GM19324 (cell line): ENCODE measurements at regions not wholly inside any gene's neighbourhood (a gene's known extent, or its start where the extent isn't known, plus 50 kb on each side); places are given as distances from the start of the nearest gene placed in this dataset.

Source experiments
- ATAC-seq: cut with Tn5 transposase; IDR thresholded peaks from one replicate; pipeline ENCODE4 v1.9.1; 2021; ENCODE audit warnings: mild to moderate bottlenecking, moderate library complexity; ENCODE audit not compliant: unreplicated experiment, low FRiP score

GRCh38 chr18:40423291-40423690 lies 1531.7 kb upstream of the PIK3C3 start:
- no peak for ATAC-seq

- no peak for ATAC-seq
Observed at GRCh38 chr18:40420675-40421074, 1534.4 kb upstream of the PIK3C3 start.

DNA sequence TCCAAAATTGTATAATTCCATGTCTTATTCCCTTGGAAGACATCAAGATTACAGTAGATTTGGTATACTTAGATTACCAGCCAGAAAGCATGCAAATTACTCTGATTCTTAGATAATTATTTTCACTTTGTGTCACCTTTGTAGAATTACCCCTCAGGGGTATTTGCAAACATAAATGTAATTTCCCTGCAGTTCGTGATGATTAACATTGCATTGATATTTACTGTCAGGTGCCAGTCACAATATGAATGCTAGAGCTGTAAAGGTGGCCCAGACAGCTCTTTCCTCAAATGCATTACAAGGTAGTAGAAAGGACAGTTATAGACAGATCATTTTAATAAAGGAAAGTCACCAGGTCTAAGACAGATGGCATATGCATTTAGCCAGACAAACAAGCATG lies 1537.5 kb upstream of the PIK3C3 start:
- ATAC-seq, result no peak

DNA sequence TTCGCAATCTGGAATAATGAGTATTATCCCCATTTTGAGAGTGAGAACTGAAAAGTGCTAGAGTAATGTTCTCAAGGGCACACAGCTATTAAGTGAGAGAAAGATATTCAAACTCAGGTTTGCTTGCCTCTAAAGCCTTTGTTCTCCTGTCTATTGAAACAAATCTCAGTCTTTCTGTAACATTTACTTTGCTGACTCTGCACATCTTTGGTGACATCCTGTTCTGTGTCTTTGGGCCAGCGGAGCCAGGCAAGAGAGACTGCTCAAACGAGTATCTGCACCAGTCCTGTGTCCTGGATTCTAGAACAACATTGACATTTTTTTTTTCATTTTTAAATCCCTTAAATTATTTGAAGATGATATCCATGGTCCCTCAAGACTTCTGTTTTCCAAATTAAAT lies 1539.2 kb upstream of the PIK3C3 start:
- ATAC-seq, result no peak

- no peak for ATAC-seq
Observed at GRCh38 chr18:40415176-40415791, 1539.8 kb upstream of the PIK3C3 start.

DNA sequence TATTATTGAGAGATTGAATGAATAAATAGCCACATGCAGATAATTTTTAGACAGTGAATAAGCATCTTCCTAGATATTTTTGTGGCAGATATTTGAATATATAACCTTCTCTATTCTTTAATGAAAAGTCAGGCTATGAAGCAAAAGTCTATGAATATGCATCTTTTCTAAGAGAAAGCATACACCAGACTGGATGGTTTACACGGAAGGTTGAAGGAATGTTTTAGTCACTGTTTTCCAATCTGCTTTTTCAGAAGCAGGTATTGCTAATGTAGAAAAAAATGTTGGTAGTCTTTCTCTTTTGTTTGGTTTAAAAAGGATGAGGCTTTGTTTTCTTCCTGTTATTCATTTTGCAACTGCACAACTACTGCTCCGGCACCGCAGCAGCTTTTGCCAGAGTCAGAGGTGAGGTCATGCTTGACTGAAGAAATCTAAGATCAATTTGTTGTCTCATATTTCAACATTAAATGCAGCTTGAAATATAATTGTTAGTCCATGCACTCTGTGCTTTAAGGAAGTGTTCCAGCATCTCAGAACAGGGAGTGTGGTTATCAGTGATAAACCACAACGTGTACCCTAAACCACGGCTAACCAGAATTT lies 1540.8 kb upstream of the PIK3C3 start:
- no peak for ATAC-seq

- no peak for ATAC-seq
Observed at GRCh38 chr18:40413160-40413559, 1541.9 kb upstream of the PIK3C3 start.

DNA sequence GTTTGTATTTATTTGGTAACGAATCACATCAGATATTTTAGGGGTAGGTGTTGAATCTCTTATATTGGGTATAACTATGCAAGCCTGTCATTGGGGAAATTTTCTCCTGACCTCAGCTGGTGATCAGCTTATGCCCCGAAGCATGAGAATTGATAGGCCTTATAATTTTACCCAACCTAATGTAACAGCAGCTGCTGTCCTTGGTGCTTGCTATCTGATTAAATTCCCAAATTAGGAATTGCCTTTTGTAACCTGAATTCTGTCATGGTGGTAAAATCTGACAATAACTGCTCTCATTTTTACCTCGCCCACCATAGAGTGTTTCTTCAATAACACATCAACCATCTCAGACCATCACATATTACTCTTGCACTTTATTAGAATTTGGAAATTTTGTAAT lies 1542.6 kb upstream of the PIK3C3 start:
- ATAC-seq, result no peak

GRCh38 chr18:40407909-40408308 lies 1547.1 kb upstream of the PIK3C3 start:
- no peak for ATAC-seq

- ATAC-seq, result no peak
Observed at GRCh38 chr18:40404284-40404683, 1550.8 kb upstream of the PIK3C3 start.

- ATAC-seq, result no peak
Observed at GRCh38 chr18:40402052-40402451, 1553.0 kb upstream of the PIK3C3 start.

GRCh38 chr18:40388121-40388520 lies 1566.9 kb upstream of the PIK3C3 start:
- ATAC-seq, result no peak

GRCh38 chr18:40387130-40387787 lies 1567.8 kb upstream of the PIK3C3 start:
- no peak for ATAC-seq

GRCh38 chr18:40382197-40382596 lies 1572.8 kb upstream of the PIK3C3 start:
- ATAC-seq, result no peak

- no peak for ATAC-seq
Observed at GRCh38 chr18:40380686-40381439, 1574.2 kb upstream of the PIK3C3 start.

- ATAC-seq, result no peak
Observed at GRCh38 chr18:40375837-40376236, 1579.2 kb upstream of the PIK3C3 start.

DNA sequence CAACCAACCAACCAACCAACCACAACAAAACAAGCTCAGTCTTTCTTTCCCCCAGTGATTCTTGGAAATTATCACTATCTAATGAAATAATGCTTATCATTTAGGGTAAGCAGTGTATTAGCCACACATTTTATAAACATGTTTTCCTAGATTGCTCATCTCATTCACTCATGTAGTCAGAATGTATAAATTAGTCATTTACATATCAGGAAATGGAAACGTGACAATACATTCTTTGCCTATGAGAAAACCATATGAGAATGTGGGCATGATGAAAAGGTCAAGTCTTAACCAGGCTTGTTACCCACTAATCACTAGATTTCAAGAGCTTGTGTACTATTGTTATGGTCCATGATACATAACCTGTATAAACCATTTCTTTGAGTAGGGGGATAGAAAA lies 1583.4 kb upstream of the PIK3C3 start:
- ATAC-seq, result no peak

GRCh38 chr18:40367576-40367975 lies 1587.5 kb upstream of the PIK3C3 start:
- no peak for ATAC-seq

DNA sequence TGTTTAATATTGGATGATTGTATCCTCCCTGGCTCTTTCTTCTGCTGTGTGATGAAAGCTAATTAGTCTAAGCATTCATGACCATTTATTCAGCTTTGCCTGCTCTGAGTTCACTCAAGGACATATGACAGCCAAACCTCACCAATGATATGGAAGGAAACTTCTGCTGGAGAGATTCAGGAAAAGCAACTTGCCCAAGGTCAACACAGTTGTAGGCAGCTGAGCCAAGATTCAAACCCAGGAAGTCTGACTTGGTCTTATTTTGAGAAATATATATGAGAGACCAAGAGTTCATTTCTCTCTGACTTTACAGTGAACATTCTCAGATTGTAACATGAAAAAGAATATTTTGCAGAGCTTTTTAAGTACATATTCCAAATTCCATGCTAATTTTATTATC lies 1588.5 kb upstream of the PIK3C3 start:
- ATAC-seq, result no peak

DNA sequence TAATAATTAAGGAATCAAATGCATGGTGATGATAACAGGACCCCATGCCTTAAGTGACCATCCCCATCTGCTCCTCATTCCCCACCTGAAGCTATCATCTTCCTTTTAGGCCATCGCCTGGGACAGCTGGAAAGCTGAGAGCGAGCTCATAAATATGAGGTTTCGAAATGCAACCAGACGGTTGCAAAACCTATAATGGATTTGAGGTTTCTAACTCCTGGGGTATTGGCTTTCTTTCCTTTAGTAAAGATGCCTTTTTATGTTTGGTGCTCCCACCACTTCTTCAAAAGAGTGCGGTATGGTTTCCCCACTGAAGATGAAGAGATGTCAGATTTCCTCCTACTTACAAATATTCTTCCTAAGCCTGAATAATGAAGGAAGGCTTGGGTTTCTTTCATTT lies 1589.5 kb upstream of the PIK3C3 start:
- ATAC-seq, result no peak

DNA sequence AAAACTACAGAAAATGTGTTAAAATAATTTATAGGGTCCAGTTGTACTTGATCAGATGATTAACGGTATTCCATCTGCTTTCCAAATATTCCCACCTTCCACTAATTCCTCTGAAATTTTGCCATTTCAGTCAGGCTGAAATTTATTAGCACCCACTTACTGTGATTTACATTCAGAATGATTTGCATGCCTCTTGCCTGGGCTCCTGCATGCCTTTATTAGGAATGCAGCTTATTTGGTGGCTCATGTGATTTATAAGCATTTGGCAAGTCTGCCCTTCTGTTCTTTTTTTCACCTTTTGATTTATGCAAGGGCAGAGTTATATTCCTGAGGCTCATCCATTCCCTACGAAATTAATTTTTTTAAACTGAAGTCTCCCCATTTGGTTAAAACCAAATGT lies 1594.5 kb upstream of the PIK3C3 start:
- no peak for ATAC-seq
